ENCODE measurements at regions not wholly inside any gene's neighbourhood (a gene's known extent, or its start where the extent isn't known, plus 50 kb on each side); places are given as distances from the start of the nearest gene placed in this dataset.
"Not testable (repeated sequence)": the region's sequence is repeated elsewhere in the genome, so short reads cannot be mapped to it uniquely, and the experiment has no call there.

- no peak for DNase-seq (ENCODE audit: low read depth)
These were observed 166.2 kb upstream of the MSX2 start for GRCh38 chr5:174558190-174558589.

GRCh38 chr5:174559141-174559540 lies 165.2 kb upstream of the MSX2 start:
- no peak for DNase-seq (ENCODE audit: low read depth)

- DNase-seq (ENCODE audit: low read depth), result no peak
These were observed 164.8 kb upstream of the MSX2 start for GRCh38 chr5:174559566-174560090.

- no peak for DNase-seq (ENCODE audit: low read depth)
These were observed 163.5 kb upstream of the MSX2 start for GRCh38 chr5:174560861-174561260.

GRCh38 chr5:174563040-174563439 lies 161.3 kb upstream of the MSX2 start:
- not testable (repeated sequence) for DNase-seq (ENCODE audit: low read depth)

- DNase-seq (ENCODE audit: low read depth), result peak; percentile 29
These were observed 160.5 kb upstream of the MSX2 start for GRCh38 chr5:174563899-174564298.

- no peak for DNase-seq (ENCODE audit: low read depth)
These were observed 156.8 kb upstream of the MSX2 start for GRCh38 chr5:174567506-174568141.

- no peak for DNase-seq (ENCODE audit: low read depth)
These were observed 153.7 kb upstream of the MSX2 start for GRCh38 chr5:174570662-174571061.

GRCh38 chr5:174571662-174572397 lies 152.6 kb upstream of the MSX2 start:
- DNase-seq (ENCODE audit: low read depth), result peak; percentile 64

GRCh38 chr5:174572591-174572990 lies 151.8 kb upstream of the MSX2 start:
- DNase-seq (ENCODE audit: low read depth), result no peak

- no peak for DNase-seq (ENCODE audit: low read depth)
These were observed 151.0 kb upstream of the MSX2 start for GRCh38 chr5:174573221-174573994.

- DNase-seq (ENCODE audit: low read depth), result no peak
These were observed 149.3 kb upstream of the MSX2 start for GRCh38 chr5:174575043-174575442.

- no peak for DNase-seq (ENCODE audit: low read depth)
These were observed 148.3 kb upstream of the MSX2 start for GRCh38 chr5:174576042-174576441.

- DNase-seq (ENCODE audit: low read depth), result no peak
These were observed 142.9 kb upstream of the MSX2 start for GRCh38 chr5:174581479-174581878.

- no peak for DNase-seq (ENCODE audit: low read depth)
These were observed 142.5 kb upstream of the MSX2 start for GRCh38 chr5:174581894-174582293.

- no peak for DNase-seq (ENCODE audit: low read depth)
These were observed 141.3 kb upstream of the MSX2 start for GRCh38 chr5:174583071-174583470.

GRCh38 chr5:174585472-174585871 lies 138.9 kb upstream of the MSX2 start:
- no peak for DNase-seq (ENCODE audit: low read depth)

GRCh38 chr5:174586163-174586562 lies 138.2 kb upstream of the MSX2 start:
- not testable (repeated sequence) for DNase-seq (ENCODE audit: low read depth)

GRCh38 chr5:174589011-174589410 lies 135.4 kb upstream of the MSX2 start:
- DNase-seq (ENCODE audit: low read depth), result no peak

- DNase-seq (ENCODE audit: low read depth), result no peak
These were observed 134.8 kb upstream of the MSX2 start for GRCh38 chr5:174589599-174589998.

- no peak for DNase-seq (ENCODE audit: low read depth)
These were observed 133.6 kb upstream of the MSX2 start for GRCh38 chr5:174590820-174591219.

GRCh38 chr5:174596429-174596828 lies 128.0 kb upstream of the MSX2 start:
- DNase-seq (ENCODE audit: low read depth), result no peak

GRCh38 chr5:174599992-174600391 lies 124.4 kb upstream of the MSX2 start:
- no peak for DNase-seq (ENCODE audit: low read depth)
